ENCODE measurements at regions not wholly inside any gene's neighbourhood (a gene's known extent, or its start where the extent isn't known, plus 50 kb on each side); places are given as distances from the start of the nearest gene placed in this dataset.

GRCh38 chr9:79362100-79363081 is 209.4 kb upstream of the TLE4 start:
- DNase-seq, result no peak

- DNase-seq, result no peak
Observed at GRCh38 chr9:79369676-79370075, 202.1 kb upstream of the TLE4 start.

- DNase-seq, result no peak
Observed at GRCh38 chr9:79371301-79371700, 200.5 kb upstream of the TLE4 start.

- DNase-seq, result no peak
Observed at GRCh38 chr9:79371948-79372555, 199.7 kb upstream of the TLE4 start.

- no peak for DNase-seq
Observed at GRCh38 chr9:79377339-79377855, 194.4 kb upstream of the TLE4 start.

GRCh38 chr9:79378107-79378506 is 193.7 kb upstream of the TLE4 start:
- no peak for DNase-seq

- no peak for DNase-seq
Observed at GRCh38 chr9:79382044-79382443, 189.7 kb upstream of the TLE4 start.

GRCh38 chr9:79382458-79382857 is 189.3 kb upstream of the TLE4 start:
- no peak for DNase-seq

GRCh38 chr9:79383096-79383495 is 188.7 kb upstream of the TLE4 start:
- DNase-seq, result no peak

- DNase-seq, result no peak
Observed at GRCh38 chr9:79384091-79384490, 187.7 kb upstream of the TLE4 start.

GRCh38 chr9:79384501-79384900 is 187.3 kb upstream of the TLE4 start:
- DNase-seq, result no peak

- DNase-seq, result no peak
Observed at GRCh38 chr9:79387101-79387835, 184.5 kb upstream of the TLE4 start.

GRCh38 chr9:79390077-79390698 is 181.6 kb upstream of the TLE4 start:
- DNase-seq, result no peak

- no peak for DNase-seq
Observed at GRCh38 chr9:79390781-79391770, 180.7 kb upstream of the TLE4 start.

GRCh38 chr9:79395228-79395627 is 176.5 kb upstream of the TLE4 start:
- no peak for DNase-seq

- no peak for DNase-seq
Observed at GRCh38 chr9:79395755-79396154, 176.0 kb upstream of the TLE4 start.

GRCh38 chr9:79396168-79396567 is 175.6 kb upstream of the TLE4 start:
- no peak for DNase-seq

- peak; percentile 2 for DNase-seq
Observed at GRCh38 chr9:79403495-79403894, 168.3 kb upstream of the TLE4 start.

GRCh38 chr9:79408200-79408599 is 163.6 kb upstream of the TLE4 start:
- DNase-seq, result no peak

- no peak for DNase-seq
Observed at GRCh38 chr9:79408617-79409016, 163.1 kb upstream of the TLE4 start.

GRCh38 chr9:79409182-79409823 is 162.5 kb upstream of the TLE4 start:
- DNase-seq, result no peak
